Heart left ventricle (tissue), 13 donors: ENCODE measurements at regions not wholly inside any gene's neighbourhood (a gene's known extent, or its start where the extent isn't known, plus 50 kb on each side); places are given as distances from the start of the nearest gene placed in this dataset.

Experiments
- POLR2A ChIP-seq, 2 donors: fragments of 450-650 bp; IDR thresholded peaks; one replicate each; pipeline ENCODE4 v1.6.1; 2017; ENCODE audit warnings: antibody characterized with exemption in 2 of 2, mild to moderate bottlenecking in 2 of 2, moderate library complexity in 2 of 2
- TF ChIP-seq, protein P1 (sequence below), 12 donors: fragments of 200-600 bp; sonication (generic) in 4 of 12; IDR thresholded peaks; one replicate each; pipeline versions ENCODE4 v1.5.0 to v1.8.0; 2018 to 2022; ENCODE audit warnings: antibody characterized with exemption in 12 of 12, mild to moderate bottlenecking in 5 of 12
- donor health status: ischemic (EF 13 %, LVEDD 7.1; RV severe dilation, severe dysfunction).
- donor health status: DM: no; HTN: yes; CAD: no.
- donor health status: DM: no; HTN: no; CAD: no.
- donor health status: ischemic (EF 25% LVEDD 6.9; RV normal size, moderate dysfunction).
- donor health status: ischemic (EF 25% LVEDD 5.7; RV mildly dilated, moderate dysfunction).
- donor health status: ischemic (EF 35%, LVEDD 5.7; RV mildly dilated, moderate dysfunction).
- donor health status: nonischemic (EF 11% LVEDD 7.7; RV severe dilation, severe dysfunction).
- donor health status: DM: yes; HTN: yes; CAD: no.
- donor health status: PGD.
- donor health status: ischemic (EF 29% LVEDD 5.4; RV normal size, mild dysfunction).
- donor health status: nonischemic (EF 23%, LVEDD 6.1; RV moderate dilation, normal function).

DNA sequence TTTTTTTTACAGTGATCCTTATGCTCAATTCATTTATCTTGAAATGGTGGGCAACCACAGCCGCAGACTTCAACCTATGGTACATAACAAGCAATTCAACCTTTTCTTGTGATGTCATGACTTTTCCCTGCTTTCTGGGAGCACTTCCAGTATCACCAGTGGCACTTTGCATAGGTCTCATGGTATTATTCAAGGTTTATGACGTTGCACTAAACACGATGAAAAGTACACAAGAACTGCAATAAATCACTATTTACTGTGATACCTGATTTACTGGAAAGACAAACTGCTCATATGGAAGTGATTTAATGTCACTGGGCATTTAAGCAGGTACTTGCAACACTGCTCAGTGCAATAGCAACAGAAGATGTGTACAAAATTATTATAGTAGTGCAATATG is 251.7 kb upstream of the CXCL12 start:
- TF ChIP-seq, protein P1, sequence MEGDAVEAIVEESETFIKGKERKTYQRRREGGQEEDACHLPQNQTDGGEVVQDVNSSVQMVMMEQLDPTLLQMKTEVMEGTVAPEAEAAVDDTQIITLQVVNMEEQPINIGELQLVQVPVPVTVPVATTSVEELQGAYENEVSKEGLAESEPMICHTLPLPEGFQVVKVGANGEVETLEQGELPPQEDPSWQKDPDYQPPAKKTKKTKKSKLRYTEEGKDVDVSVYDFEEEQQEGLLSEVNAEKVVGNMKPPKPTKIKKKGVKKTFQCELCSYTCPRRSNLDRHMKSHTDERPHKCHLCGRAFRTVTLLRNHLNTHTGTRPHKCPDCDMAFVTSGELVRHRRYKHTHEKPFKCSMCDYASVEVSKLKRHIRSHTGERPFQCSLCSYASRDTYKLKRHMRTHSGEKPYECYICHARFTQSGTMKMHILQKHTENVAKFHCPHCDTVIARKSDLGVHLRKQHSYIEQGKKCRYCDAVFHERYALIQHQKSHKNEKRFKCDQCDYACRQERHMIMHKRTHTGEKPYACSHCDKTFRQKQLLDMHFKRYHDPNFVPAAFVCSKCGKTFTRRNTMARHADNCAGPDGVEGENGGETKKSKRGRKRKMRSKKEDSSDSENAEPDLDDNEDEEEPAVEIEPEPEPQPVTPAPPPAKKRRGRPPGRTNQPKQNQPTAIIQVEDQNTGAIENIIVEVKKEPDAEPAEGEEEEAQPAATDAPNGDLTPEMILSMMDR (IDR thresholded peaks at IDR 0.05) = no peak
- no peak for TF ChIP-seq POLR2A (IDR thresholded peaks at IDR 0.05)
